NCI-H345 treated with DMSO at 0.1 percent for 48 hours (cell line): ENCODE measurements at regions not wholly inside any gene's neighbourhood (a gene's known extent, or its start where the extent isn't known, plus 50 kb on each side); places are given as distances from the start of the nearest gene placed in this dataset.
"Not testable (repeated sequence)": the region's sequence is repeated elsewhere in the genome, so short reads cannot be mapped to it uniquely, and the experiment has no call there.

Experiments used
- DNase-seq: peaks from one replicate; lab custom pipeline; 2025; ENCODE audit not compliant: unreplicated experiment; lab: John Stamatoyannopoulos, UW

DNA sequence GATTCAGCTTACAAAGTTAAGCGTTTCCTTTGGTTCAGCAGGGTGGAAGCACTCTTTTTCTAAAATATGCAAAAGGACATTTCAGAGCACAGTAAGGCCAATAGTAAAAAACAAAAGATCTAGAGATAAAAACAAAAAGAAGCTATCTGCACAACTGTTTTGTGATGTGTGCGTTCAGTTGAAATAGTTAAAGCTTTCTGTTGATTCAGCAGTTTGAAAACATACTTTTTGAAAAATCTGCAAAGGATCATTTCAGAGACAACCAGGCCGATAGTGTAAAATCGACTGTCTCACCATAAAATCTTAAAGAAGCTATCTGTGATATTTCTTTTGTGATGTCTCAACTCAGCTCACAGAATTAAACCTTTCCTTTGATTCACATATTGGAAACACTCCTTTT, 300.0 kb upstream of the ALG10B start:
- no peak for DNase-seq

DNA sequence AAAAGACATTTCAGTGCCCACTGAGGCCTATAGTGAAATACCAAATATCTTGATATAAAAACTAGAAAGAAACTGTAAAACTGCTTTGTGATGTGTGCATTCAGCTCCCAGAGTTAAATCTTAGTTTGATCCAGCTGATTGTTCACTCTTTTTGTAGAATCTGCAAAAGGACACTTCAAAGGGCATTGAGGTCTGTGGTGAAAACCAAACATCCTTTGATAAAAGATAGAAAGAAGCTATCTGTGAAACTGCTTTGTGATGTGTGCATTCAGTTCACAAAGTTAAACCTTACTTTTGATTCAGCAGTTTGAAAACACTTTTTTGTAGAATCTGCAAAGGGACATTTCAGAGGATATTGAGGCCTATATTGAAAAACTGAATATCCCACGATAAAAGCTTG, 290.7 kb upstream of the ALG10B start:
- DNase-seq = no peak

DNA sequence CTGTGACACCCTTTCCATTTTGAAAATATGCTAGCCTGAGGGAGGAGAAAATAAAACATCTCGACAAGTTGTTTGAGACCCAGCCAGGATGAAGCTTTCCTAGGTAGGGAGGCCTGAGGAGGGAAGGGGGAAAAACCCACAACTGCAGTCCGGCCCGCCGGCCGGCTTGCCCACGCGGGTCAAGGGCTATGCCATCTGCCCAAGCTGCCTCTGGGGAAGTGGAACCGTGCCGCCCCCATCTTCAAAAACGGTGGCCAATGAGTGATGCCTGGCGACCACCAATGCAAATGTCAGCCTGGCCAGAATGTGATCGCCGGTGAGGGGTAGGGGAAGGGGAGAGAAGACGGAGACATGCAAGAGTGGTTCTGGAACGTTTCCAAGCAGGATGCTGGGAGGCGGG, 263.5 kb upstream of the ALG10B start:
- no peak for DNase-seq

DNA sequence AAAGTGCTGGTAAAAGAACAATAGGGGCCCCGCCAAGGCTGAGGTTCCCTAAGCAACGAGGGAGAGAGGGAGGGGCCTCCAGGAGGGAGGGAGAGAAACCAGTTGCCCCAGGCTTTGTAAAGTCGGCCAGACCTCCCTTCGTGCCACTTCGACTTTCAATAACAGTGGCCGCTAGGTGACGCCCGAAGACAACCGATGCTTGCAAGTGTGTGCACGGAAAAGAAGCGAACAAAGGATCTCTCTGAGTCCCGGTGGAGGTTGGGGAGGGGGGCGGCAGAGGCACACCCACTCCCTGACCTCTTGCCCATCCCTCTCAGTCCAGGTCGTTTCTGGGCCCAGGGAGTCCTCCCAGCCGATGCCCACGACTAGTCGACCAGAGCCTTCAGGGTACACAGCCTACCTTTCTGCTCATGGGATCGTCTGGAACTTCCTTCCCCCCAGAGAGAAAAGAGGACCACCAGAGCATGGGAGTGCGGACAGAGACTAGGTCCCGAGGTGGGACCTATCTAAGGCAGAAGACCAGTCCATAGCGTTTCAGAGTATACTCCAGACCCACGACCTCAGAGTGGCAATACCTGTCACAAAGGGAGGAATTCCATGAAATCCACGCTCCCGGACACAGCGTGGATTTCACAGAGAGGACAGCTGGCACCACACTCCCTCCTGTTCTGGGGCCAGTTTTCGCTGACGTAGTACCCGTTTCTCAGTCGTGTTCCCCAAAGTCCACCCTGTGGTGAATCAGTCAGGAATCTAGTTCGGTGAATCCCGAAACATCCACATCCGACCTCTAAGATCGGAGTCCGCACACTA, 262.7 kb upstream of the ALG10B start:
- DNase-seq = no peak

DNA sequence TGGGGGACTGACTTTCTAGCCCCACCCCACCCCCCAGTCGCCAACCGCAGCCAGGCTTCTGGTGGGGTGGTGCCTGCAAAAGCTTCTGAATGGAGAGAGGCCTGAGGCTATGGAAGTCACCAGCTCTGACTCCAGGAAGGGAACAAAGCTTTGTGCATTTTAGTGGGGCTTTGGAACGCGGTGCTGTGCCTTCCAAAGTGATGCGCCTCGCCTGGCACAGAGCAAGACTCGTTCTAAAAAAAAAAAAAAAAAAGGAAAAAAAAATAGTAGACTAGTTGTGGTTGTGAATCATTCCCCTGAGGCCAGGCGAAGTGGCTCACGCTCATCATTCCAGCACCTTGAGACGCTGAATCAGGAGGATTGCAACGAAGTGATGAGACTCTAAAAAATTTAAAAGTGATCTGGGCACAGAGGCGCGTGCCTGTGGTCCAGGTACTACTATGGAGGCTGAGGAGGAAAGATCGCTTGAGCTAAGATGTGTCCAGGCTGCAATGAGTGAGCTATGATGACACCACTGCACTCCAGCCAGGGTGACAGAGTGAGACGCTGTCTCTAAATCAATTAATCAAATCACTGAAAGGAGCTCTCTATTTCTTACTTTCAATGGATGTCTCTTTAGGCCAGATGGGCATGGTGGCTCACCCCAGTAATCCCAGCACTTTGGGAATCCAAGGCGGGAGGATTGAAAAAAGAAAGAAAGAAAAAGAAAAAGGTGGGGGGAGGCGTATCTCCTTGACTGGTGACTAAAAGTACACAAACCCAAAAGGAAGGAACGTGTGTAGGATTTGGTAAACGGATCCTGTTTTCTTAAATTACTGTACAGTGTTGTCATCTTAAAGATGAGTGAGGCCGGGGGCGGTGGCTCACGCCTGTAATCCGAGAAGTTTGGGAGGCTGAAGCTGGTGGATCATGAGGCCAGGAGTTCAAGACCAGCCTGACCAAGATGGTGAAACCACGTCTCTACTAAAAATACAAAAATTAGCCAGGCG, 259.6 kb upstream of the ALG10B start:
- no peak for DNase-seq

DNA sequence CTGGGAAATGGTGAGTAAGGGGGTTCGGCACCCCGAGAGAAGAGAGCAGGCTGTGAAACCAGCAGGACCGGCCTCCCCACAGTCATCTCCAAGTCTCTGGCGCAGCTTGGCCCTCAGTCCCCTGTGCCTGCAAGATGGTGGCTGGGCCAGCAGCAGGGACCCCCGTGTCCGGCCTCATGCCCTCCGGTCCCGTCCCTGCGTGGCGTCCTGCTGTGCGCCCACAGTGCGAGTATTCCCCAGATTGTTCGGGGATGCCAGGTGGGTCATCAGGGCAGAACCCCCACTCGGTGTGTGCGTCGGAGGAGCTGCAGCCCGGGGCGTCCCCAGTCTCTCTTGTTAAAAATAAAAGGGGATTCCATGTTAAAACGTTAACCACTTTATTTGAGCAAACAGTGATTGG, 216.9 kb upstream of the ALG10B start:
- no peak for DNase-seq

DNA sequence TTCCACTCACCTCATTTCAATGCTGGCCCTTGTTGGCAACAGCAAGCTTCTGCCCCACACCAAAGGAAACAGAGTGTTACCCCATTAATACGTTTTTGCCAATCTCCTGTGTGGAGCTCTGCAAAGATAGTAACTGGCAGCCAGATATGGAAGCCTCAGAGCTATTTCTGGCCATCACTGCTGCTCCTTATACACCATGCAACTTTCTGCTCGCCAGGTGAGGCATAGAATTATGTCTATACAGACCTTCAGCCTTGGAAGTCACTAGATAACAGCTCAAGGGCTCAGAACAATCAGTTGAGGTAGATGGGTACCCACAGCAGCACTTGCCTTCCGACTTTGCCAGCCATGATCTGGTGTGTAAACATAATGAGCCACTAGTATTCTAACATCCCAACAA, 214.8 kb upstream of the ALG10B start:
- DNase-seq = no peak

DNA sequence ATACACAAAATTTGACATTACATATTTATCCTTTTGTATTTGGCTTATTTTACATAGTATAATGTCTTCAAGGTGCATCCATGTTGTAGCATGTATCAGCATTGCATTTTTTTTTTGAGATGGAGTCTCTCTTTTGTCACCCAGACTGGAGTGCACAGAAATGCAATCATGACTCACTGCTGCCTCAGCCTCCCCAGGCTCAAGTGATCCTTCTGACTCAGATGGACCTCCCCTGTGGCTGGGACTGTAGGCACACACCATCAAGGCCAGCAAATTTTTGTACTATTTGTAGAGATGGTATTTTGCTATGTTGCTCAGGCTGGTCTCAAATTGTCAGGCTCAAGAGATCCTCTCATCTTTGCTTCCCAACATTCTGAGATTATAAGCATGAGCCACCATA, 214.4 kb upstream of the ALG10B start:
- no peak for DNase-seq

DNA sequence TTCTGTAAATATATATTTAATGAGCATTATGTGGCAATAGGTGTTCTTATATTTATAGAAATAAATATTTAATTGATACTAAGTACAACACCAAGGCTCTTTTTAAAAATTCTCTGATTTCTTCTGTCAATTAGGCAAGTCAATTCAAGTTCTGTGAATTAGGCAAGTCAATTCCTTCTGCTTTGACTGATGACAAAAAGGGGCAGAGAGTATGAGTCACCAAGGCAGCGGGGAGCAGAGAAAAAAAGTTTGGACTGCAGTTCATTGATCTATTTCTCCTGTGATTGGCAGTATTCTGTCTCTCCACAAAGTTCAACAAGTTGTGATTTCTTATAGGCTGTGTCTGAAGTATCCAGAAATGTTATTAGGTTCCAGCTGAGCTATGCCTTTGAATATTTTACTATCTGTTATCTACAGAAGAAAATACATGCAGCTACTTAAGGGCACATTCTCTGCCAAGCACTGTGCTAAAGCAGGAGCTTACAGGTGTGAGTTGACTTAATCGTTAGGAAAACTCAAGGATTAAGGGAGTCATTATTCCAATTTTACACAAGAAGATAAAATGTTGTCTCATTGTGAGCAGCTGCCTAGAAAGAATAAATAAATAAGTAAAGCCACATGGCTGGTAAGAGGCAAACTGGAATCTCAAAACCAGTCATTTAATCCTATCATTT, 206.4 kb upstream of the ALG10B start:
- no peak for DNase-seq

DNA sequence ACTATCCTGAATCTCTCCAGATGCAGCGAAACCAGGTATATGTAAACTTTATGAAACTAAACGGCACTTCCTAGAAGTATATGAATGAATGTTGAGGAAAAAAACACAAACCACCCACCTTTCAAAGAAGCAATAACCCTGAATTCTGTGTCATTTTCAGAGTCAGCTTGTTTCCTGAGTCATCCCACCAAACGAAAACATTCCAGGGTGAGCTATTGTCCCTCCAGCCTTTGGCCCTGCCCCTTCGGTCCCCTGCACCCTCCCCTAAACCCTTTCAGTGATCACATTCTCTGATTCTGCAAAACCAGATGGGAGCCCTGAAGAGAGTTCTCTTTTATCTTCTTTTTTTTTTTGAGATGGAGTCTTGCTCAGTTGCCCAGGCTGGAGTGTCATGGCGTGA, 202.6 kb upstream of the ALG10B start:
- no peak for DNase-seq

DNA sequence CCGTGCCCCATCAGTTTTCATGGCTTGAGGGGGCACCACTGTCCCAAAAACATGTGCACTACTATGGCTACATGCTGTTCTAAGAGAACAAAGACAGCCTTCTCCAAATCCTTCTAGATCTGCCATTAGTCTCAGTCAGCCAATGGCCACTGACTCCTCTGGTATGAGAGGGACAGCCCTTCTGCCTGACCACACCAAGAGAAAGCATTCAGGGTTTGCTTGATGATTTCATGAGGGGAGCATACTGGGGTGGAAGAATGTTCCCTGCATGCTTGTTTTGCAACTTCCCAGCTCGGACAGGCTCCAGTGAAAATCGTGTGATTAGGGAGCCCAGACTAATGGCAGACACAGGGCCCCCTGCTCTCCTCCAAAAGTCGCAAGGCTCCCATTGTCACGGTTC, 199.6 kb upstream of the ALG10B start:
- no peak for DNase-seq

DNA sequence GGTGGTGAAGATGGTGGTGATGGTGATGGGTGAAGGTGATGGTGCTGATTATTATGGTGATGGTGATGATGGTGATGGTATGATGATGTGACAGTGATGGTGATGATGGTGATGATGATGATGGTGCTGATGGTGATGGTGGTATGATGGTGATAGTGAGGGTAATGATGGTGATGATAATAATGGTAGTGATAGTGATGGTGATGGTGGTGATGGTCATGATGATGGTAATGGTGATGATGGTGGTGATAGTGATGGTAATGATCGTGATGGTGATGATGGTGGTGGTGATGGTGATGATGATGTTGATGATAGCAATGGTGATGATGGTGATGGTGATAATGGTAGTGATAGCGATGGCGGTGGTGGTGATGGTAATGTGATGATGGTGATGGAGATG, 197.9 kb upstream of the ALG10B start:
- no peak for DNase-seq

DNA sequence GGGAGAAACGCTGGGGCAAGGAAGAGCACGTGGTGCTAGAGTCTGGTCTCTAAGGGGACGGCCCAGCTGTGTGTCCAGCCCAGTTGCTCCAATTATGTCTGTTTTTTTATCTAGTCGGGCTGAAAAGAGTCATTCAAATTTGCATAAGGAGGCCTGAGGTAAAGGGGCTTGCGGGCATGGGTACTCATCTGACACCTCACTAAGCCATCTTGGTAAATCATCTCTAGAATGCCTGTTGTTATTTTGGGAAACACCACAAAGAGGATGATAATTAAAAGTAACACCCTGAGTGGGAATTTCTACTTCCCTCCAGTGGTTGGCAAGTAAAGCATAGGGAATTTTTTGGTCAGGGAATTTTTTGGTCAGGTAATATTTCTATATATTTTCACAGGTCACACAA, 196.1 kb upstream of the ALG10B start:
- DNase-seq = no peak

DNA sequence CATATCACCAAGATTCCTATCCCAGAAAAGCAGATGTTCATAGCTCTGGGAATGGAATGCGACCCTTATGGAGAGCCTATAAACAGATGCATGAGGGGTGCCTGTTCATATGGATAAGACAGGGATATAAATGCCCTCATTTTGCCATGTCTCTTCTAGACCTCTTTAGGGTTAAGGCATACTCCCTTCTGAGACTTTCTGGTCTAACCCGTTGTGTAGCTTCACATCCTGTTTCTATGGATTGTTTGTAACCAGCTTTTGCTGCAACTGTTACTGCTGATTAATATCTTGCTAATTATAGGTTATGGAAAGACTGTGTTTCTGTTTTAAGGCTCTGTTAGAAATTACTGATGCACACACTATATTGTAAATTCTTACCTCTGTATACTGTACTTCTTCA, 193.5 kb upstream of the ALG10B start:
- DNase-seq = not testable (repeated sequence)

DNA sequence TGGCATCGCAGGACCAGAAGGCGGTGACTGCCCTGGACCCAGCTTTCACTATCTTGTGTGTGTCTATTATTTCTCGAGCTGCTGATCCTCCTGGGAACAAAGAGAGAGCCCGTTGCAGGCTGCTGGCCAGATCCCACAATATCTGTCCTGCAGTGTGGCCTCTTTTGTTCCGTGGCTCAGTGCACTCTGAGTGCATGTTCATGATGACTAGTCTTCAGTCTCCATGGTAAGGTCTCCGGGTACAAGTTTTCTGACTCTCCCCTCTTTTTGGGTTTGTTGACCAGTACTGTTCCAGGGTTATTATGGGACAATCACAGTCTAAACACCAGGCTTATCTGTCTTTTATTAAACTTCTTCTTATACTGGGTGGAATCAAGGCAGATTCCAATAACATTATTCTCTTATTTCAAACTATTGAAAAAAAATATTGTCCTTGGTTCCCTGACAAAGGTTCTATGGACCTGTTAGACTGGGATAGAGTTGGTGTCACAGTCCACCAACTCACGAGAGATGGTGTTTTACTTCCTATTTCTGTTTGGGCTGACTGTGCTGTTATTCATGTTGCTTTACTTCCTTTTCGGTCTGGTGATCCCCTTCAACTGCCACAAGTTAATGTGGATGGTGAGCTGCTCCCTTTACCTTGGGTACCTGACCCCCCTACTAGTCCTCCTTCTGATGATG, 192.9 kb upstream of the ALG10B start:
- DNase-seq = no peak

DNA sequence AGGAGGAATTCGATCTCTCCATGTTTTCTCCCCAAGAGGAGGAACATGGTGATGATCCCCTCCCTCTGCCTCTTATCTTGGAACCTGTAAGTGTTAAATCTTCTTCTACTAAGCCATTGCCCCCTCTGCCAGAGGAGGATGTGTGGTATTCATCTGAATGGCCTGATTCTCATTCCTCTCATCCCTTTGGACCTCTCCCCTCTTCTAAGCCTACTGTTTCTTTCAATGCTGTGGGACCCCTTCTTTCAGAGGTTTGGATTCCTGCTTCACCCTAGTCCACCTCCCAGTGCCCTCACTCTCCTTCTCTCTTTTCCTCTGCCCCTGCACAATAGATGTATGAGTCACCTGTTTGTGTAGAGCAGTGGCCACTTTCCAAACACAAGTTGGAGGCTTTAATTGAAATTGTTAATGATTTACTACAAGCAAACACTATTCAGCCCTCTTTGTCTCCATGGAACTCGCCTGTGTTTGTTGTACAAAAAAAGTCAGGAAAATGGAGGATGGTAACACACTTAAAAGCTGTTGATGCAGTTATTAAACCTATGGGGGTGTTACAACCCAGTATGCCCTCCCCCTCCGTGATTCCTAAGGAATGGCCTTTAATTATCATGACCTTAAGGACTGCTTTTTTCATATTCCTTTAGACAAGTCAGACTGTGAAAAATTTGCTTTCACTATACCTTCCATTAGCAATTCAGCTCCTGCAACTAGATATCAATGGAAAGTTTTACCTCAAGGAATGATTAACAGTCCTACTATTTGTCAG, 192.1 kb upstream of the ALG10B start:
- DNase-seq = no peak

DNA sequence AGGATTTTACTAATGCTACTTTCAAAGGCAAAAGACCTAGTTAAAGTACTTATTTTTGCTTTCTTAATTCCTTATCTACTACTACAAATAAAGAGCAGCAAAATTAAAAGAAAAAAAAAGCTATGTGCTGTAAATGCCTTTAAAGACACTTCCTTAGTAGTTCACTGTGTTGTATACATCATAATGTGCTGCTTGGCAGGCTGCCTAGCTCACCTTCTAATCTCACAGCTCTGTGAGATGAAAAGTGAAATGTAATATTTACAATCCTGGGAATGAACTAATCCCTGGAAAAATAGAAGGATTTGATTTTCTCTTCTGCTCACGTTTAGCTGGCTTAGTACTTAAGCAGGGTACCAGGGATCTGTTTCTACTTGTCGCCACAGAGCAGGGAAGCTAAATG, 184.4 kb upstream of the ALG10B start:
- no peak for DNase-seq

DNA sequence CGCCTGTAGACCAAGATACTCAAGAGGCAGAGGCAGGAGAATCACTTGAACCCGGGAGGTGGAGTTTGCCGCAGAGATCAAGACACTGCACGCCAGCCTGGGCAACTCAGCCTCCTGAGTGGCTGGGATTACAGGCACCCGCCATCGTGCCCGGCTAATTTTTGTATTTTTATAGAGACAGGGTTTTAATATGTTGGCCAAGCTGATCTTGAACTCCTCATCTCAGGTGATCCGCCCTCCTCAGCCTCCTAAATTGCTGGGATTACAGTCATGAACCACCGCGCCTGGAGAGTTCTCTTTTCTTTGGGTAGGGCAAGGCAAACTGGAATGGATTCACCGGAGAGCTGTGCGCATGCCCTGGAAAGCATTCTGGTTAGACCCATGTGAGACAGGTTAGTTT, 179.3 kb upstream of the ALG10B start:
- DNase-seq = no peak

DNA sequence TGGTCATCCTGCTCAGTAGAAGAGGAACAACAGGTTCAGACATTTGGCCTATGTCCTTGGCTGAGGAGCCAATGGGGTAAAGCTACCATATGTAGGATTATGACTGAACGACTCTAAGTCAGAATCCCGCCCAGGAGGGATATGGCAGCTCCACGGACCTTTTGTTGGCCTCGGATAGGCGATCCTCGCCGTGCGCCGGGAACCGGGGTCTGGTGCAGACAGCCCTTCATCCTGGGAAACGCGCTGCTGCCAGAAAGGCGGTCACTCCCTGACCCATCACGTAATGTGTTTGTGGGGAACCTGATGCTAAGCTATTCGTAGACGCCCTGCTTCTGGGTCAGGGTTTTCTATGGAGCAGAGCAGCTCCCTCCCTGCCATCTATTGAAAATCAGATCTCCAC, 178.9 kb upstream of the ALG10B start:
- no peak for DNase-seq
